PC-3 (cell line): ENCODE measurements at regions not wholly inside any gene's neighbourhood (a gene's known extent, or its start where the extent isn't known, plus 50 kb on each side); places are given as distances from the start of the nearest gene placed in this dataset.
"Not testable (repeated sequence)": the region's sequence is repeated elsewhere in the genome, so short reads cannot be mapped to it uniquely, and the experiment has no call there.

ENCODE experiments used
- EZH2 ChIP-seq: fragments of 300-600 bp; sonication (generic); IDR thresholded peaks from one replicate; pipeline ENCODE4 v1.6.1; 2017; ENCODE audit warnings: antibody characterized with exemption, mild to moderate bottlenecking, low read length; ENCODE audit not compliant: unreplicated experiment
- EZH2phosphoT487 ChIP-seq: fragments of 300-600 bp; sonication (generic); IDR thresholded peaks from 2 replicates; pipeline ENCODE4 v1.6.1; 2018; ENCODE audit warnings: mild to moderate bottlenecking, antibody characterized with exemption, low read length, borderline replicate concordance
- TF ChIP-seq, protein P1 (sequence below): fragments of 300-600 bp; sonication (generic); conservative IDR thresholded peaks from 2 replicates; pipeline ENCODE4 v1.5.1; 2017; ENCODE audit warnings: antibody characterized with exemption, low read depth, mild to moderate bottlenecking, low read length

DNA sequence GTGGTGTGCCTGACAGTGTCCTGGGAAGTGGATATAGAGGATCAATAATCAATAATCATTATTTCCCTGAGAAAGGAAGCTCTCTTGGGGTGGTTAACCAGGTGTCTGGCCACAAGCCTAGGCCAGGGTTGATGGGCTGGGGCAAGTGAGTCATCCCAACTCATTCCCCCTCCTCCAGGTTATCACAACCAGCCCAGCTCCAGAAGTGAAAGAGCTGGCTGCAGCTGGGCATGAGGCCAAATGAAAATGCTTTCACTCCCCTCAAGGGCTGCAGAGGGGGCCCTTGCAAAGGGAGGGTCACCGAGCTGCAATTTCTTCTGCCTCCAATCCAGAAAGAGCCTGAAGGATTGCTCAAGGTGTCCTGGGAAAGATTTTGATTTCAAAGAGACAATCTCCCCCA lies 127.9 kb downstream of the POTEM start:
- TF ChIP-seq, protein P1, sequence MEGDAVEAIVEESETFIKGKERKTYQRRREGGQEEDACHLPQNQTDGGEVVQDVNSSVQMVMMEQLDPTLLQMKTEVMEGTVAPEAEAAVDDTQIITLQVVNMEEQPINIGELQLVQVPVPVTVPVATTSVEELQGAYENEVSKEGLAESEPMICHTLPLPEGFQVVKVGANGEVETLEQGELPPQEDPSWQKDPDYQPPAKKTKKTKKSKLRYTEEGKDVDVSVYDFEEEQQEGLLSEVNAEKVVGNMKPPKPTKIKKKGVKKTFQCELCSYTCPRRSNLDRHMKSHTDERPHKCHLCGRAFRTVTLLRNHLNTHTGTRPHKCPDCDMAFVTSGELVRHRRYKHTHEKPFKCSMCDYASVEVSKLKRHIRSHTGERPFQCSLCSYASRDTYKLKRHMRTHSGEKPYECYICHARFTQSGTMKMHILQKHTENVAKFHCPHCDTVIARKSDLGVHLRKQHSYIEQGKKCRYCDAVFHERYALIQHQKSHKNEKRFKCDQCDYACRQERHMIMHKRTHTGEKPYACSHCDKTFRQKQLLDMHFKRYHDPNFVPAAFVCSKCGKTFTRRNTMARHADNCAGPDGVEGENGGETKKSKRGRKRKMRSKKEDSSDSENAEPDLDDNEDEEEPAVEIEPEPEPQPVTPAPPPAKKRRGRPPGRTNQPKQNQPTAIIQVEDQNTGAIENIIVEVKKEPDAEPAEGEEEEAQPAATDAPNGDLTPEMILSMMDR = not testable (repeated sequence)
- TF ChIP-seq EZH2, EZH2phosphoT487: not testable (repeated sequence)
